Mucosa of descending colon (tissue), 3 donors: ENCODE measurements at regions not wholly inside any gene's neighbourhood (a gene's known extent, or its start where the extent isn't known, plus 50 kb on each side); places are given as distances from the start of the nearest gene placed in this dataset.

Experiments used
- ATAC-seq: fragments of 200-7000 bp; cut with Tn5 transposase; one replicate; pipeline ENCODE4 v1.9.1; 2020; ENCODE audit warnings: mild to moderate bottlenecking, moderate library complexity
- DNase-seq, 3 donors: peaks; one replicate each; pipeline ENCODE4 v3.0.0-alpha.2; 2020
- H3K36me3 ChIP-seq: fragments of 200-600 bp; one replicate; pipeline ENCODE4 v1.8.0; 2021; ENCODE audit warnings: low read depth, mild to moderate bottlenecking
- H3K4me1 ChIP-seq: fragments of 200-600 bp; one replicate; pipeline ENCODE4 v1.8.0; 2021; ENCODE audit warnings: low read depth, mild to moderate bottlenecking
- H3K4me3 ChIP-seq: fragments of 200-600 bp; one replicate; pipeline ENCODE4 v1.8.0; 2021; ENCODE audit warnings: mild to moderate bottlenecking
- H3K9me3 ChIP-seq: fragments of 200-600 bp; one replicate; pipeline ENCODE4 v1.8.0; 2021; ENCODE audit warnings: mild to moderate bottlenecking
- CTCF ChIP-seq: fragments of 200-600 bp; IDR thresholded peaks from one replicate; pipeline ENCODE4 v1.8.0; 2022; ENCODE audit warnings: antibody characterized with exemption, mild to moderate bottlenecking
- intact Hi-C, 2 donors: fragments of 100-400 bp; cut with DNase I in 1 of 2; cut with micrococcal nuclease in 1 of 2; formaldehyde crosslinking; loops; one replicate each; pipeline versions ENCODE4 v1.11.0 to v1.11.1; 2022; cut with DNase I, micrococcal nuclease
- donor health status: DM: no; HTN: no; CAD: no; lungs with moderate emphysema.
- donor health status: DM: no; HTN: no; CAD: no.
- donor health status: DM: no; HTN: yes; CAD: no.

GRCh38 chr14:61219256-61219655 lies 61.9 kb downstream of the TMEM30B start:
- Histone ChIP-seq H3K9me3 (no peaks in the 10 kb centered on the region), H3K4me1 (no peaks in the 10 kb centered on the region), H3K36me3 (no peaks in the 10 kb centered on the region), H3K4me3 (no peak overlapping the region)
- no peak for ATAC-seq
- no peak for TF ChIP-seq CTCF
- DNase-seq = no peak
- intact Hi-C loops = no loop called here

GRCh38 chr14:61218767-61219166 lies 62.4 kb downstream of the TMEM30B start:
- no peak overlapping the region for H3K4me3 ChIP-seq
- no peak for DNase-seq
- TF ChIP-seq CTCF = no peak
- no peaks in the 10 kb centered on the region for H3K36me3 ChIP-seq
- intact Hi-C loops = no loop called here
- ATAC-seq = no peak
- no peaks in the 10 kb centered on the region for H3K9me3 ChIP-seq
- H3K4me1 ChIP-seq = no peaks in the 10 kb centered on the region

- DNase-seq (no peak), ATAC-seq (no peak)
- intact Hi-C loops = no loop called here
- Histone ChIP-seq H3K36me3 (no peaks in the 10 kb centered on the region), H3K4me1 (no peaks in the 10 kb centered on the region), H3K9me3 (no peaks in the 10 kb centered on the region), H3K4me3 (no peak overlapping the region)
- no peak for TF ChIP-seq CTCF
Measured at GRCh38 chr14:61218157-61218556, 63.0 kb downstream of the TMEM30B start.

- no peaks in the 10 kb centered on the region for H3K4me1 ChIP-seq
- no peak for TF ChIP-seq CTCF
- ATAC-seq (no peak), DNase-seq (no peak)
- H3K4me3 ChIP-seq = no peak overlapping the region
- H3K9me3 ChIP-seq = no peaks in the 10 kb centered on the region
- no peaks in the 10 kb centered on the region for H3K36me3 ChIP-seq
- intact Hi-C loops = no loop called here
Measured at GRCh38 chr14:61217516-61217915, 63.6 kb downstream of the TMEM30B start.

- Histone ChIP-seq H3K36me3 (no peaks in the 10 kb centered on the region), H3K4me1 (no peaks in the 10 kb centered on the region), H3K4me3 (no peak overlapping the region), H3K9me3 (no peaks in the 10 kb centered on the region)
- ATAC-seq (no peak), DNase-seq (no peak)
- intact Hi-C loops = no loop called here
- no peak for TF ChIP-seq CTCF
Measured at GRCh38 chr14:61215222-61216020, 65.7 kb downstream of the TMEM30B start.

GRCh38 chr14:61213920-61214319 lies 67.2 kb downstream of the TMEM30B start:
- intact Hi-C loops = no loop called here
- H3K4me3 ChIP-seq = no peak overlapping the region
- no peak for ATAC-seq
- H3K9me3 ChIP-seq = no peaks in the 10 kb centered on the region
- no peak for TF ChIP-seq CTCF
- H3K4me1 ChIP-seq = no peaks in the 10 kb centered on the region
- no peak for DNase-seq
- H3K36me3 ChIP-seq = no peaks in the 10 kb centered on the region
